Activated T-cell treated with anti-CD3 and anti-CD28 coated beads for 24 hours (primary cell): ENCODE measurements at regions not wholly inside any gene's neighbourhood (a gene's known extent, or its start where the extent isn't known, plus 50 kb on each side); places are given as distances from the start of the nearest gene placed in this dataset.
A peak's percentile ranks its signal among the peaks of the same experiment; 100 is the strongest.

ENCODE experiments used
- DNase-seq: peaks from one replicate; pipeline ENCODE4 v3.0.0-alpha.2; 2020; ENCODE audit warnings: low read depth

DNA sequence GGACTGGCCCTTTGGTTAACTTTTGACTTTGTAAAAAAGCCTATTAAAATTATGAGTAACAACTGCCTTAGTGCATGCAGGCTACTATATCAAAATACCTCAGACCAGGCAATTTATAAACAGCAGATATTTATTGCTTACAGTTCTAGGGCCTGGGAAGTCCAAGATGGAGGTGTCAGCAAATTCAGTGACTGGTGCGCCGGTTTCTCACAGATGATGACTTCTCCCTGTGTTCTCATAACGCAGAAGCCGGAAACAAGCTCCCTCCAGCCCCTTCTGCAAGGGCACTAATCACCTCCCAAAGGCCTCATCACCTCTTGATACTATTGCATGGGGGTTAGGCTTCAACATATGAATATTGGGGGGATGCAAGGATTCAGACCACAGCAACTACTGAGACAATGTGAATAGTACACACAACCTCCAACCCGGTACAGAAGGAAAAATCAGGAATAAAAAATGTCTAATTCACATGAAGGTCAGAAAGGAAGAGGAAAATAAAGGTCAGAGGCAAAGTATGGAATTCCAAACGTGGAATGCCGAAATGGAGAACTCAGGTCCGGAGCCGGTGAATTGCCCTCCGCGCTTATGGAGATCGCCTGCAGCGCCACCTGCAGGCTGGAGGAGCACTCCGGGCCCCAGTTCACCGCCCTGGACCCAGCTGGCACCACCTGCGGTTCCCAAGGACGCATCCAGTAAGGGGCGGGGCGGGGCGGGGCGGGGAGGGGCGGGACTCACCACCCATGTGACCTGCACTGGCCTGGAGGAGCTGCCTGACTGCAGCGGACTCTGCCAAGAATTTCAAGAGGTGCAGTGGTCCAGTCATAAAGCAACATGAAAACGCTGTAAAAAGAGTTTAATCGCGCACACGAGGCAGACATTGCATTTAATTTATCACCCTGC, 203.4 kb downstream of the KIF26A start:
- DNase-seq = peak; percentile 7

DNA sequence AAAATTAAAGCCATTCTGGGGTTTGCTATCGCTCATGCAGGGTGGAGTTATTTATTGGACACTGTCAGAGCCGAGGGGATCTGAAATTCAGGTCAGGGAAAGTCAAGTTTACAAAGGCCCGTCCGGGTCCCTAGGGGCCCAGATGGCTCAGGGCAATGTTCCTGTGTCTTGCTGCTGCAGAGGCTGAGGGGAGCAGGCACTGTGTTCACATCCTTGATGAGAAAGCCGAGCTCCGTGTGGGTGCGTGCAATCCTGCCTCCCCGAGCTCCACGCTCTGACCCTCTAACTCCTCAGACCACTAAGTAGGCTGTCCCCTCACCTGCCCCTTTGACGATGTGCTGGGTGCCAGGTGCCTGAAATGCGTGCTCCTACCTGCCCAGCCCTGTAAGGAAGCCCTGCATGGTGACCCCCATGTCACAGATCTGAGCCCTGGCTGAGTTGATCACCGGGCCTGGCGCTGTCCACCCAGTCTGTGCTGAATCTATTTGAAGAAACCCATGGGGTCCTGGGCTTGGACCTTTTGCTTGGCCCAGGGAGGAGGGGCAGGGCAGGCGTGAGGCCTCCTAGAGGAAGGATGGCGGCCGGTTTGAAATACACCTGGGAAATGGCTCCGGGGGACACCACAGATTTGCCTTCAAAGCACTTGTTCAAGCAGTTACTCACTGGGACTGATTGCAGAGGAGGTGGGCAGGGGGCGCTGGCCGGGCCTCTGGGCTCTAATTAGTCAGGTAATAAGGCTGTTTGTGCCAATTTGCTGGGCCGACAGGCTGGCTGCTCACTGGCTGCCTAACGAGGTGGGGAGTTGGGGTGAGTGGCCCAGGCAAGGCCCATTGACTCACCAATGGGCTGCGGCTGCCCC, 204.3 kb downstream of the KIF26A start:
- DNase-seq = no peak

DNA sequence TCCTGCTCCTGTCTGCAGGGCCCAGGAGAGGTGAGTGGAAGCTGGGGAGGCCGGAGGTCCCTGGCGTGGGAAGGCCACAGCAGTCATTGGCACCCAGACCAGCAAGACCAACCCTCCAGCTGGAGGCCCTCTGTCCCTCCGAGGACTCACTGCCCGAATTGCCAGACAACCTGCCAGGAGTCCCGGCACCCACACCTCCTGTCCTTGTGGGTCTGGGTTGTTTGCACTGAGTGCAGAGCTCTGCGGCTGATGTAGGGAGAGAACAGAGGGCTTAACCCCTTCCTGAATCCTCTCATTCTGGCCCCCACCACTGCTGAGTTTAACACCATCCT, 204.9 kb downstream of the KIF26A start:
- DNase-seq = no peak

DNA sequence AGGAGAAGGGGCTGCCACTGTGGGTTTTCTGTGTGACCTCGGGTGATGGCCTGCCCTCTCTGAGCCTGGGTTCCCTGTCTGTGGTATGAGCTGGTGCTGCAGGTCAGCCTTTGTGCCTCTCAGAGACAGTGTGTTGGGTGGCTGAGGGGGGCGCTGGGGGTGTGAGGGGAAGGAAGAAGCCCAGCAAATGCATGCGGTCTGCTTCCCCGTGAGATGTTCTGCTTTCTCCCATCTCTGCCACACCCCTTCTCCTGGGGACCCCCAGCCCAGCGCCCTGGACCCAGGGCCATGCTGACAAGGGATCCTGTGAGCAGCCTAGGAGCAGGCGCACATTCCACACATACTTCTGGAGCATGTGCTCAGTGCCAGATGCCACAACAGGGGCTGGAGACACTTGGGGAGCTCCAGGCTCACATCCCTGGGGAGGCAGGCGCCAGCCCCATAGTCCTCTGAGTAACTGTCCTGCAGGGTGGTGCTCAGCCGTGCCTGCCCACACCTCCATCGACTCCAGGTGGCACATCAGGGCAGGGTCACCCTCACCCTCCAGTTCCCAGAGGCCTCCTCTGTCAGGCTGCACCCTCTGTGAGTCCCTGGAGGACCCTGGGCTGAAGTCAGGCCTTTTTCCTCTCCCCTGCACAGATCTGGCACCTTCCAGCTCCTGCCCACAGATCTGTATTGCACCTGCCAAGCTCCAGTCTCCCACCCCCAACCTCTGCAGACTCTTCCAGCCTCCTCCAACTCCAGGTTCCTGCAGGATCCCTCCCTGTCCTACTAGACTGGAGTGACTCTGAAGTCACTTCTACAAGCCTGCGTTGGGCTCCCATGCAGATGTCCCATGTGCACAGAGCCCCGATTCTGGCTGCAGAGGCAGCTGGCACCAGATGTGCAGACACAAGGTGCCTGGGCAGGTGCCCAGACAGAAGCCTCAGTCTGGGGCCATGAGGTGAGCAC, 205.6 kb downstream of the KIF26A start:
- no peak for DNase-seq

DNA sequence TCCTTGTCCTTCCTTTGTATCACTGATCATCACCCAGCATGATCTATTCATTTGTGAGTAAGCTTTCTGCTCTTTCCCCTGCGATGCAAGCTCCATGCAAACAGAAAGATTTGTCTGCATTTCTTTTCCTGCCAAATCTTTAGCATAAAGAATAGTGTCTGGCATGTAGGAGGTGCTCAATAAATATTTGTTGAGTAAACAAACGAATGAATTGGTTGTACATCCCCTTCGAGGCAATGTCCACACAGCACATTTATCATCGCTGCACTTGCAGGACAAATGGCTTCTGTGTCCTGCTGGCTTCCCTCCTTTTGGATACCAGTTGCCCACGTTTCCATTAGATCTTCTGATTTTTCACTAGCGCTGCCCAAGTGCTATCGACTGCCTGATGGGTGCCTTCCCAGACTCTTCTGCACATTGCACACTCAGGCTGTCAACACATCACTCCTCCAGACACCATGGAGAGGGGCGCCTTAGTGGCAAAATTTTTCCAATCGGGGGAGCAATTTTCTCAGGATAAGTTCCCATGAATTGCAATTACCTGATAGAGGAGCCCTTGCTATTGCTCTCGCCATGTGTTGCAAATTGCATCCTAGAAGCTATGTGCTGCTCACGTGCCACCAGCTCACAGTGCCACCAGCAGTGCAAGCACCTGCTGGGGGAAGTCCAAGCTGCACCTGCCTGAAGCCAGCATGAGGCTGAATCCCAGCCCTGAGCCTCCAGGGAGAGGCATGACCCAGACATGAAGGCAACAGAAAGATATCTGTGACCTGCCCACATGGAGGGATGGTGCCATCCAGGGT, 206.6 kb downstream of the KIF26A start:
- DNase-seq = no peak

DNA sequence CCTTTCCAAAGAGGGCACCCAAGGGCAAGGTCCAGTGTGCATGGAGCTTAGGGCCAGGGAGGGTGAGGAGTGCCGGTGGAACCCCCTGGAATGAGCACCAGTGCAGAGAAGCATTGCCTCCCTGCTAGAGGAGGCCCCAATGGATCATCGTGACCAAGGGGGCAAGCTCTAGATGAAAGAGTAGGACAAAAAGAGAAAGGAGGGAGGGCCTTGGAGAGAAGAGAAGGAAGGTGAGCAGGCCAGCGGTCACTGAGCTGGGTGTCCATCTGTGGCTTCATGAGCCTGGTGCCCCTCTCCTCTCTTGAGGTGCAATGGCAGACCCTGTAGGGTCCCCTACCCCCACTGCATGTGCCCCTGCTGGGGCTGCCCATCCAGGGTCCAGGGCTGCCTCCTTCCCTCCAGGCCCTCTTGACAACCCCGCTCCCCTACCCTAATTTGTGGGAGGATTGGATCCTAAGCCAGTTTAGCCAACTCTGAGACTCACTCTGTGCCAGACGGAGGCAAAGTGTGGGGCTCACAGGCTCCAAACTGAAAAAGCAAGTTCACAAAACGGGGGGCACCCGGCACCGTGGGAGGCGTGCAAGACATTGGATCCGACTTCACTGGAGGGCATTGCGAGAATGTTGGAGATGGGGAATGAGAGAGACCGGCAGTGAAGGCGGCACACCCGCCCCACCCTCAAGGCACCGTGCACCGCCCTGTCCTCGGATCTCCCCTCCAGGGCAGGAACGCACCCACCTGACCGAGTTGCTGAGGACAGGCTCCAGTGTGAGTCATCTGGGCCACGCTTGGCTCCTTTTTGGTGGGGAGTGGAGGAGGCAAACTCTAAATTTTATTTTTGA, 207.5 kb downstream of the KIF26A start:
- DNase-seq = no peak

DNA sequence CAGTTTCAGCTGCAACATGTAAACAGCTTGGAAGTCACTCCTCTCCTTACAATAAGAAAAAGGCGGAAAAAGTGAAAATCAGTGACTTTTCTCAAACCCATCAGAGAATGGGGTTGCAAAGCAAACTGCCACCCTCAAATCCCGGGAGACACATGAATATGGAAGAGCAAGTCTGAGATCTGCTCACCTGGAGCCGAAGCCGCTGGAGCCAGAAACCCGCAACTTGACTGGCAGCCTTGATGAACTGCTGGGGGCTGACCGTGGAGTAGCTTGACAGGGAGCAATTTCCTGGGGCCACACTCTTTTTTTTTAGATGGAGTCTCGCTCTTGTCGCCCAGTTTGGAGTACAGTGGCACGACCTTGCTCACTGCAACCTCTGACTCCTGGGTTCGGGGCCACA, 208.2 kb downstream of the KIF26A start:
- no peak for DNase-seq

DNA sequence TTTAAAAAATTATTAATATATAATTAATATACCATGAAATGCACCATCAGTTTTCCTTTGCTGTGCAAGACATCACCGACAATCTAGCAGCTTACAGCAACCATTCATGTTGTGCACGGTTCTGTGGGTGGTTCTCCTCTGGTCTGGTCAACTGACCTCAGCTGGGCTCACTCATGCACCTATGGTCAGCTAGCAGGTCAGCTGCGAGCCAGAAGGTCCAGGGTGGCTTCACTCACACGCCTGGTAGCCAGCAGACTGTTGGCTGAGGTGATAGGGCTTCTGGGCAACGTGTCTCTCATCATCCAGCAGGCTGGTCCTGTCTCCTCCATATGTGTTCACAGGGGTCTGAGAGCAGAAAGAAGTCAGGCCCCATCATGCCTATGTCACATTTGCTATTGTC, 210.4 kb downstream of the KIF26A start:
- DNase-seq = no peak

DNA sequence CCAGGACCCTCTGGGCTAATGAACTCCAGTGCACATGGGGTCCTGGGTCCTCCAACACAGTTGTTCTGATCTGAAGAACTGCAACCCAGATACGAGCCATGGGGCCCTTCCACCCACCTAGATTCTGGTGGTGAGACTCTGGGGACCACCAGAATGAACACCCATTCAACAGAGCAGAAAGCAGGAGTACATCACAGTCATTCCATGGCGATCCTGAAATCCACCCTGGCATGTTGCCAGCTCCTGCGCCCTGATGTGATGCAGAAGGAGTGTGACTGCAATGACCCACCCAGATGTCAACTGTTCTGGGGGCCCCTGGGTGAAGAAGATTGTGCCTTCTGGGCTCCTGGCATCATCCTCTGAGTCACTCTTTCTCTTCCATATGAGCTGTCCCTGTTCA, 211.6 kb downstream of the KIF26A start:
- DNase-seq = no peak

DNA sequence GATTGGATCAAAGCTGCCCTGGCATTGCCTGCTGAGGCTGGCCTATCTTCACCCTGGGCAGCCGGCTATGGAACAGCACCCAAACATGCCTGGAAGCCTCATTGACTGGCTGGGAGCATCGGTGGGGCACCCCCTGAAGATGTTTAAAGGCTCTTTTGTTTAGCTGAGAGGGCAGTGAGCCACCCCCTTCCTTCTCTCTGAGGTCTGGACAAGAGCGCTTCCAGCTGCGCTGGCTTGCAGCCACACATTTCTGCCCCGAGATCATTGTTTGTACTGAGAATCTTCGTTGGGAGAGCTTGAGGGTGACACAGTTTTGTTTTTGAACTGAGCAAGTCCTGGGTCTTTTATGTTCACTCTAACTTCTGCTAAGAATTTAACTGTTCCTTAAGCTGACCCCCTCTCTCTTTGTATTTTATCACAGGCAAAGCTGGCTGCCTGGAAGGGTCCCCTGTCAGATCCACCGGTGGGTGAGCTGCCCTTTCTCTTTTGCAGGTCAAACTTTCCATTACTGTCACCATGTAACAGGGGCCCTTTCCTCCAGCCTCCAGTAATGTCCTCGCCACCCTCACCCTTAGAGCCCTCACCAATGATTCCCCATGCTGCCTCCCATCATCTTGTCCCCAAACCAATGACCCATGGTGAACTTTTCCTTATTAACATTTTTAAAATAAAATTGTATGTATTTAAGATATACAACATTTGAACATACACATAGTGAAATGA, 212.2 kb downstream of the KIF26A start:
- no peak for DNase-seq

DNA sequence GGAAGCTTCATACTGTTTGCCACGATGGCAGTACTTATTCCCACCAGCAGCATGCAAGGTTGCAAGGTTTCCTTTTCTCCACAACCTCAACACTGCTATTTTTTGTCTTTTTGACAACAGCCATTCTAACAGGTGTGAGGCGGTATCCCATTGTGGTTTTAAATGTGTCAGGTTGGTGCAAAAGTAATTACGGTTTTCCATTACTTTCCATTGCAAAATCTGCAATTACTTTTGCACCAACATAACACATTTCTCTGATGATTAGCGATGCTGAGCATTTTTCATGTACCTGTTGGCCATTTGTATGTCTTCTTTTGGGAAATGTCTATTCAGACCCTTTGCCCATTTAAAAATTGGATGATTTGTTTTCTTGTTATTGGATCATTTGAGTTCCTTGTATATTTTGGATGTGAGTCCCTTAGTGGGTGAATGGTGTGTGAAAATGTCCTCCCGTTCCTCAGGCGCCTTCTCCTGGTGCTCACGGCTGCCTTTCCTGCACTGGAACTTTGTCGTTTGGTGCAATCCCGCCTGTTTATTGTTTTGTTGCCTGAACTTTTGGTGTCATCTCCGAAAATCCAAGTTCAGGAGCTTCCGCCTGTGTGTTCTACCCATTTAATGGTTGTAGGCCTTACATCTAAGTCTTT, 213.6 kb downstream of the KIF26A start:
- DNase-seq = no peak

DNA sequence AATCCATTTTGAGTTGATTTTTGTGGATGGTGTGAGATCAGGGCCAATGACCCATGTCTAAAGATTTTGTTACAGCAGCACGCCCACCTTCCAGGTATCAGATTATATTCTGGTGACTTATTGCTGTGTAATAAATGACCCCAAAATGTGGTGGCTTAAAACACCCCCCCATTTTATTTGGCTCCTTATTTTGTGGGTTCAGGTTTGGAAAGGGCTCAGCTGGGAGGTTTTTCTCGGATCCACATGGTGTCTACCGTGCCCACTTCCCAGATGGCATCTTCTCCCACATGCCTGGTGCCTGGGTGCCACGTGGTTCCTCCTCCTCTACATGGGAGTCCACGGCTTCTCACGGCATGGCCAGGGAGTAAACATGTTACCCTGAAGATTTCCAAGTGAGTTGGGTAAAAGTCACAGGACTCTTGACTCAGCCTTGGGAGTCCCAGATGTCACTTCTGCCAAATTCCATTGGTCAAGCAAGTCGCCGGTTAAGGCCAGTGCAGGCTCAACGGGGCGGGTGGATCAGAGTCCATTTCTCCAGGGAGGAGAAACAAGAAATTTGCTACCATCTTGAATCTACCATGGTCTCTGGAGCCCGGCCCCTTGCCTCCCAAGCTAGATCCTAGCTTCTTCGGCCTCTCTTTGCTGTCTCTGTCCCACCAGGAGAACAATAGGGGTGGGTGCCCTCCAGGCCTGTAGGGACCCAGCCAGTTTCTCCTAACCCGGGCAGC, 214.3 kb downstream of the KIF26A start:
- no peak for DNase-seq

DNA sequence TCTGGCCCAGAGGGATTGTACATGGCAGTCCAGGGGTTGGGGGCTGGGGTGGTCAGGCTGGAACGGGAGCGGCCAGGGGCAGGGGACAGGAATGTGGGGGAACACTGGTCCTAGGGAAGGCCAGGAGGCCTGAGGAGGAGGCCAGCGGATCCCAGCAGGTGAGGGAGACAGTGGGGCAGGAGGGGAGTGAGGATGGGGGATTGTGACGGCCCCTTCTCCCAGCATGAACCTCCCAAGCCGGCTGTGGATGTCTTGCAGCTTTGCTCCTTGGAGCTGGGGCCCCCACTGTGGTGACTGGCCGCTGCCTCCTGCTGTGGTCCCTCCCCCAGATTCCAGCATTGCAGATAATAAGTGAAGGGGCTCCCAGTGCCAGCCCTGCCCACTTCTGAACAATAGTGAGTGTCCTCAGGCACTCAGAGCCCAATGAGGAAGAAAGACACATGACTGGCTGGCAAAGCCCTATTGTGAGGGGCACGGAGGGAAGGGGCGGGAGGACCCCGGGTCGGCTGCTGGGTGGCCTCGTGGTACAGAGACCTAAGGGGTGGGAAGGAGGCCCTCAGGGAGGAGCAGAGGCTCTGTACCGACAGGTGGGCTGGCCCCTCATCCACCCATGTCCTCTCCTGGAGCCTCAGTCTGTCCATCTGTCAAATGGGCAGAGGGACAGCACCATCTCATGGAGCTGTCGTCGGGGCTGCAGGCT, 215.0 kb downstream of the KIF26A start:
- no peak for DNase-seq

DNA sequence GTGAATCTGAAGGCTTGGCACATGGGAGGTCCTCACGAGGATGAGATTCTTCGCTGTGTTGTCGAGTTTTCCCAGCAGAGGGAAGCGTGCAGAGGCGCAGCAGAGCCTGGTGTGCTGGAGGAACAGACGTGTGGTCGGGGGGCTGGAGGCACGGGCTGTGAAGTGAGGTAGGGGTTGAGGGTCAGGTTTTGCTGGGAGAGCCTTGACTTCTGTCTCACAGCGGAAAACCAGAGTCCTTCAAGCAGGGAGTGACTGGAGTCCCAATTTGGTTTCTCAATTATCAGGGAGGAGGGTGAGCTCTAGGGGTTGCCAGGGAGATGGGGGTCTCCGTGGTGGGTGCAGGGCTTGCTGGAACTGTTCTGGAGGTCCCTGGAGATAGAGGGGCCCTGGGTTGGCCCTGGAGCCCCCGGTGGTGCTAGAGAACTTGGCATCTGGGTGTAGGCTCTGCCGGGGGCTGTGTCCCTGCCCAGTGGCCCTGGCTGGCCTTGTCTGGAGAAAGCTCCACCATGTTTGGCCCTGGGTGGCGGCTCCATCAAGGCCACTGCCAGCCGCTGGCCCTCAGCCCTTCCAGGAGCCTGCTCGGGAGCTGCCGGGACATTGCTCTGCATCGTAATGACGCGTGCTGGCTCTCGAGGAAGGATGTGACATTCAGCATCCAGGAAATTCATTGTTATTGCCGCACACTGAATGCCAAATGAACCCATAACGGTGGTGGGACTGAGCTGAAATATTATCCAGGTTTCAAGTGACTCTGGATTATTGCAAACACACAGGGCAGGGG, 215.7 kb downstream of the KIF26A start:
- no peak for DNase-seq

DNA sequence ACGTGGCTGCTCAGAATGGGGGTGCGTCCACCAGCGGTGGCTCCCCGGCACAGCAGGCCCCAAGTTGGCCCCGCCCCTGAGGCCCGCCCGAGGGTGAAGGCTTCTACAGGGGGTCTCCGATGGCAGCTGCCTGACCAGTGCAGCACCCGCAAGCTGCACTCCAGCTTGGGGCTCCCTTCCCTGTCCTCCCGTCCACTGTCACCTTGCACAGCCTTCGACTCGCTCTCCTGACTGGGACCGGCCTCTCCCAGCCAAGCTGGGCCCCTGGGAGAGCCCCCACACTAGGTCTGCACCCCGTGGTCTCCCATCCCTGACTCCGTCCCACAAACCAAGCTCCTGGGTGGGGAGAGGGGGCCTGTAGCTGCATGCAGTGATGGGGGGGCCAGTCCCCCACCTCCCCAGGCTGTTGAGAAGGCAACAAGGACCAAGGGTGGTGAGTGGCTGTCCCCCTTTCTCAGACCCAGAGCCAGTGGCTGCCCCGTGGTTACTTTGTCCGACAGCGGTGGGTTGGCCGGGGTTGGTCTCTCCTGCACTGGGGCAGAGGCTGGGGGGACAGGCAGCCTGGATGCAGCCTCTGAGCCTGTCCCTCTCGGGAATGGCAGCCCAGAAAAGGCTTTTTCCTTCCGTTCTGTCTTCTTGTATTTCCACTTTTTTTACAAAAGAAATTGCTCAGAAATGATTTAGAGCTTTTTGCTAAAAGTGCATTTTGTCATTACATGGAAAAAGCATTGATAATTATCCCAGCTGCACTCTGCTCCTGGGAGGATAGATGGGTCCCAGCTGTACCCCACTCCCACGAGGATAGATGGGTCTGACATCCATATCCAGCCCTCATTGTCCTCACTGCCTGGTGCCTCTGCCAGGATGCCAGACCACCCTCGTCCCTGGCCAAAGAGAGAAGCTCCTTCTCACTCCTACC, 217.0 kb downstream of the KIF26A start:
- DNase-seq = no peak
